GM18867 (cell line): ENCODE measurements at regions not wholly inside any gene's neighbourhood (a gene's known extent, or its start where the extent isn't known, plus 50 kb on each side); places are given as distances from the start of the nearest gene placed in this dataset.

Experiments used
- ATAC-seq: cut with Tn5 transposase; IDR thresholded peaks from one replicate; pipeline ENCODE4 v1.9.1; 2021; ENCODE audit warnings: mild to moderate bottlenecking, moderate library complexity; ENCODE audit not compliant: unreplicated experiment

- ATAC-seq, result no peak
Measured at GRCh38 chr1:218573925-218574324, 228.8 kb downstream of the TGFB2 start.

DNA sequence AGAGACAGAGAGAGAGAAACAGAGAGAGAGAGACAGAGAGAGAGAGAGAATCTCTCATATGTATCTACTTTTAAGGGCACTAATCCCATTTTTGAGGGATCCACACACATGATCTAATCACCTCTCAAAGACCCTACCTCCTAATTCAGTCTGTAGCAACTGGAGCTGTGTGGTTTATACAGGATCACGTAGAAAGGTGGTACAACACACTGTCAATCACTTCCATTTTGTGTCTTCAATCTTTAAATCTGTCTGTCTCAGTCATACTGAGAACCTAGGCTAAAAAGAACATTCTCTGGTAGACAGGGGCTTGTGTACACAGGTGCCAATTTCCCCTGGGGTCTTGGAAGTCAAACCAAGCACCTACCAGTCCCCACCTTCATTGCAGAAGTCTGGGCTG, 229.9 kb downstream of the TGFB2 start:
- no peak for ATAC-seq

GRCh38 chr1:218575856-218576255, 230.7 kb downstream of the TGFB2 start:
- no peak for ATAC-seq

DNA sequence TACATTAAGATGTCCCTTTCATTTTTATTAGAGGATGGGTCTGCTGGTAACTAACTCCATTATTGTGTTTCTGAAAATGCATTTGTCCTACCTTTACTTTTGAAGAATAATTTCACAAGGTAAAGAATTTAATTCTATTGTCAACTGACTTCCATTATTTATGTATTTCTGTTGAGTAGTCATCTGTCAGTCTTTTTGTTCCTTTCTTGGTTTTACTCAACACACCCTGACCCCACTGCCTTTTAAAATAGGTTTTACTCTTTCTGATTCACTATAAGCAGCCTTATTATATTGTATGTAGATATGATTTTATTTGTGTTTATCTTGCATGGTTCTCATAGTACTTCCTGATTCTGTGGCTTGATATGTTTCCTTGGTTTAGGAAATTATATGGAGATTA, 237.5 kb downstream of the TGFB2 start:
- ATAC-seq, result no peak

DNA sequence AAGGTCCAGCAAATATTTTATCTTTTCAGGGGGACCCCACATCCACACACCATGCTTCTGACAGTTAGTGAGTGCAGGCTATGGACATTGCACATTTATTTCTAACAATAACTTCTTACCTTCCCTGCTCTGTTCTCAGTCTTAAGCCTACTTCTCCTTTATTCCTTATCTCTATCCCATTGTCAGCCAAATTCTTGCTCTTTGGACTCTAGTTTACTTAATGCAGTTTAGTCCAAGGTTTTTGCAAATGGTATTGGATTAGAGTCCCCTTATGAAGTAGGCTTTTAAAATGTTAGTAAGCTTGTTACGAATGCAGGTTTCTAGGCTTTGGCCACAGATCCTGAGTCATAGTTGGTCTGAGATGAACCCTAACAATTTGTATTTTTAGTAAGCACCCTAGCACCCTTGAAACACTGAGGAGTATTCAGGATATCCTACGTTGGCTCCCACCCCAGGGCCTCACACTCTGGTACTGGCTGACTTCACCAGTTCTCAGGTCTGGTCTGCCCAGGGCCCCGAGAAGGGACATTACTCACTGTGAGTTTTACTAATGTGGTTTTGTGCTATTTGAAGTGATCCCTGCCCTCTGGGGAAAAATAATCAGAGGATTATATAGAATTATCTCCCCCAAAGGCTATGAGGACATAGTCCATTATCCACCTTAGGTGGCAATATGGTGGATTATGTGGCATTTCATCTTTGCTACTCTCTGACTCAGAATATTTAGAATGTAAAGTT, 239.5 kb downstream of the TGFB2 start:
- ATAC-seq, result no peak

GRCh38 chr1:218585511-218586184, 240.5 kb downstream of the TGFB2 start:
- ATAC-seq, result no peak

GRCh38 chr1:218587900-218588299, 242.8 kb downstream of the TGFB2 start:
- ATAC-seq, result no peak

GRCh38 chr1:218588540-218589172, 243.5 kb downstream of the TGFB2 start:
- no peak for ATAC-seq

DNA sequence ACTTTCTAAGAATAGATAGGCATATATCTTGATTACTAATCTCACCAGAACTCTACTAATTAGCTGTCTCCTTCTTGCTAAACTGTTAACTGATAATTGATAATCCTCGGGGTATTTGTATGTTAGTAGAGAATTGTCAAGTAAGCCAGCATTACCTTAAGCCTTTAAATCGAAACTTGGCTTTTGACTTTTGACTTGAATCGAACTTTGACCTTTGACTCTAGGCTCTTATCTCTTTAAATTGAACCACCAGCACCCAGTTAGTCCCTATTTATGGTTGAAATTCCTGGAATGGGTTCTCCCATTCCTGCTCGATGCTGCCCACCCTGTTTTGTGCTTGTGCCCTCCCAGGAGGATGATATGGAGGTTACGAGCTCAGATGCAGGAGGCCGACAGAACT, 244.4 kb downstream of the TGFB2 start:
- no peak for ATAC-seq

DNA sequence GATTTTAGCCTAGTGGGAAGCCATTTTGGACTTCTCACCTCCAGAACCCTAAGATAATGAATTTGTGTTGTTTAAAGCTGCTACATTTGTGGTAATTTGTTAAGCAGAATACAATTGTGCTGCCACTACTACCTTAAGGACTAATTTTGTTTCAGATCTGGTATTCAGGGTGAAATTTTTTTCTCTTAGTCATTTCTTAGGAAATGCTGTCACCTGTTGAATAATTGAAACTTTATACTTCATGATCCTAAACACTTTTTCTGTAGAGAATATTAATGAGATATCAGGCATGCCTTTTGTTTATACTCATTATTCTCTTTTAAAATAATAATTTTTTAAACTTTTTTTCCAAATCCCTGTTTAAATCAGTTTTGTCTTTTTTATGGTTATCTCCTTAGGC, 246.8 kb downstream of the TGFB2 start:
- ATAC-seq, result no peak

DNA sequence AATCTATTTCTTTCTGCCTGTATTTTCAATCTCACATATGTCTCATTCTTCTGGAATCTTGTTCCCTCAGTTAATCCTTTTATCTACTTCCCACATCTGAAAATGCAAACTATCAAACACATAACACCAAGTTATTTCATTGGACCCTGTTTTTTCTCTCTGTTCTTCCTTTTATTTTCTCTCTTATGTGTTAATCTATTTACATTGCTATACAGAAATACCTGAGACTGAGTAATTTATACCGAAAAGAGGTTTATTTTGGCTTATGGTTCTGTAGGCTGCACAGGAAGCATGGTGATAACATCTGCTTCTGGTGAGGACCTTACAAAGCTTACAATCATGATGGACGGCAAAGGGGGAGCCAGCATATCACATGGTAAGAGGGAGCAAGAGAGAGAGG, 247.6 kb downstream of the TGFB2 start:
- ATAC-seq, result no peak

DNA sequence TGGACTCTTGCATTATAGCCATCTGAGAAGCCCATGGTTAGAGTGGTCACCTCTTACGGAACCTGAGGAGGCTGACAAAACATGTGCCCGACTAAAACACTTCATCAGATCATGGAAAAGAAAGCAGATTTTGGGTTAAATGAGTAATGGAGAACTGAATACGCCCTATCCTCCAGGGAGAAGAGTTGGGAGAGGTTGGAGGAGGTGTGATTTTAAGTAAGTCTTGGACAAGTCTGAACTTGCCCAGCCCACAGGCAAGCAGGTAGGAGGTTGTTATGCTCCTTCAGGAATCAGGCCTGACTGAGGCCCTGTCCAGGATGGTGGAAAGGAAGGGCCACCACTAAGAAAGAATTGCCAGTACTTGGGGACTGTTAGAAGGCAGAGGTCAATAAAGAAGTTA, 255.8 kb downstream of the TGFB2 start:
- no peak for ATAC-seq

DNA sequence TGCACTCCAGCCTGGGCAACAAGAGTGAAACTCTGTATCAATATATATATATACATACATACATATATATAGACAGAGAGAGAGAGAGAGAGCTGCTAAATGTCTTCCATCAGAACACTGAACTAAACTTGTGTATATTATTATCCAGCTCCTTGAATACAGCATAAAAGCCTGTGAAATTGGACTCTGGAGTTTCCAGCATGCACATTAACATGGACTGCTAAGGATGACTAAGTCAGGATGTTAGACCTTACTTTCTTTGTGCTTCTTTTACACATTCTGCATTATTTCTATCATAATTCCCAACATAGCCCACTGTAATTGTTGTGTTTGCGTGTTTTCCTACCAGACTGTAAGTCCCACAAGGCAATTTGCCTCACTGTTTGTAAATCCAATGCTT, 259.1 kb downstream of the TGFB2 start:
- ATAC-seq, result no peak

- no peak for ATAC-seq
Measured at GRCh38 chr1:218611916-218612585, 266.9 kb downstream of the TGFB2 start.

DNA sequence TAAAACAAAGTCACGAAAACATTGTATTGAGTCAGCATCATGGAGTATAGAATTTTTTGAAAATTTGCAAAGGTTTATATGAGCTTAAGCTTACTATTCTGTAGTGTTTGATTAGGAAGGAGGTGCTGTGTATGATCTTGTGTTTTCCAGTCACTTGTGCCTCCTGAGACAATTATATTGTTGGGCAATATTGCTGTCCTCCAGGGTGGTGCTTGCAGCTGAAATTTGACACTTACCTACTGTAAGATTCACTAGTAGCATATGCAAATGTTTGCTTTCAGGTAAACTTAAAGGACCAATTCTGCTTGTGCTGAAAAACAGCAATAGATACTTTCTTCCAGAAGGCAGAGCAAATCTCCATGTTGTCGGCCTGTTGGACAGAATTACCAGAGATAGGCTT, 268.0 kb downstream of the TGFB2 start:
- ATAC-seq, result no peak

GRCh38 chr1:218614031-218614430, 268.9 kb downstream of the TGFB2 start:
- ATAC-seq, result no peak

- no peak for ATAC-seq
Measured at GRCh38 chr1:218616681-218617080, 271.5 kb downstream of the TGFB2 start.

DNA sequence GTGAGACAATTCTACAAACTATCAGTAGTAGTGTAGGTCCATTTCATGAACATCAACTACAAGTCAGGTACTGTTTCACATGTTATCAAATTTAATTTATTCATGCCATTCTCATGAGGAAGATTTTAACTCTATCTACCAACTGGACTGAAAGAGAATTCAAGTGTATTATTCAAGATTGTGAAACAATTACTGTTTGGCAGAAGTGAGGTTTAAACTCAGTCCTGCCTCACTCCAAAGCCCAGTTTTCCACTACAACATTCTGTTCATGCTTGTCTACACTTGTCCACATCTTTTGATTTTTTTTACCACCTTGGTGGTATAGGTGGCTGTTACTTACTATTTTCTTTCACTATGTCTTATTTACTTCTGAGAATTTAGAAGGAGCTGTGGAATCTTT, 272.9 kb downstream of the TGFB2 start:
- no peak for ATAC-seq

- no peak for ATAC-seq
Measured at GRCh38 chr1:218620956-218621355, 275.8 kb downstream of the TGFB2 start.

DNA sequence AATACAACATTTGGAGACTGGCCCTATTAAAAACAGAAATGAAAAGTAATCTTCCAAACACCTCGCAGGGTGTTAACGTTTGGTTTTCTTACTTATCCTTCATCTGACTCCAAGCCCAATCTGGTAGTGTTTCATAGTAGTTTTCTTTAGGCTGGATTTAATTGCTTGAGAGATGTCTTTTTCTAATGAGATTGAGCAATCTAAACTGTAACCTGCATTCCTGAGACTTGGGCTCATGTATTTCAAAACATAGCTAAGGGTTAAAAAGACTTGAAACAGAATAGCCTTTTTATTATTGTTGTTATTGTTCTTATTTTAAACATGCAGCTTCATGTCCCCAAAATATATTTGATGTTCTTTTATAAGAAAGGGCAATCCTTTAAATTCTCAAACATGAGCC, 278.9 kb downstream of the TGFB2 start:
- ATAC-seq, result no peak

DNA sequence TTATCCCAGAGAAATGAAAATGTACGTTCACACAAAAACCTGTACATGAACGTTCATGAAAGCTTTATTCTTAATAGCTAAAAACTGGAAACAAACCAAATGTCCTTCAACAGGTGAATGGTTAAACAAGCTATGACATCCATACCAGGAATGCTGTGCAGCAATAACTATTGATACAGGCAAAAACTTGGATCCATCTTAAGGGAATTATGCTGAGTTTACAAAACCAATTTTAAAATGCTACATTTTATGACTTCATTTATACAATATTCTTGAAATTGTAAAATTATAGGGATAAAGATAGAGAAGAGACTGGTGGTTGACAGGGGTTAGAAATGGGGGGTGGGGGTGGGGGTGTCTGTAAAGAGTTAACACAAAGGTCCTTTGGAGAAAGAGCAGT, 280.3 kb downstream of the TGFB2 start:
- no peak for ATAC-seq
